ENCODE measurements at regions not wholly inside any gene's neighbourhood (a gene's known extent, or its start where the extent isn't known, plus 50 kb on each side); places are given as distances from the start of the nearest gene placed in this dataset.

GRCh38 chr2:235204948-235205347 lies 253.1 kb downstream of the SH3BP4 start:
- TF ChIP-seq CTCF (IDR thresholded peaks at IDR 0.05) (no peak), POLR2A (IDR thresholded peaks at IDR 0.05) (no peak)
